SK-N-SH (cell line): ENCODE measurements at regions not wholly inside any gene's neighbourhood (a gene's known extent, or its start where the extent isn't known, plus 50 kb on each side); places are given as distances from the start of the nearest gene placed in this dataset.

ENCODE experiments used
- EP300 ChIP-seq, 2 experiments: IDR thresholded peaks; 2 replicates each; pipeline versions ENCODE4 v1.4.0 to v1.6.1; 2012; ENCODE audit warnings: borderline replicate concordance in 1 of 2, low read depth in 1 of 2, low read length in 1 of 2
- POLR2AphosphoS5 ChIP-seq: IDR thresholded peaks from 2 replicates; pipeline ENCODE4 v1.6.1; 2012; ENCODE audit warnings: low read depth, low read length
- SMC3 ChIP-seq: IDR thresholded peaks from 2 replicates; pipeline ENCODE4 v1.6.1; 2012; ENCODE audit warnings: low read depth, low read length, improper control_type of control experiment
- TF ChIP-seq, protein P1 (sequence below): fragments of 200-600 bp; sonication (generic); IDR thresholded peaks from 2 replicates; pipeline ENCODE4 v1.6.1; 2017; ENCODE audit warnings: antibody characterized with exemption, mild to moderate bottlenecking, moderate library complexity

DNA sequence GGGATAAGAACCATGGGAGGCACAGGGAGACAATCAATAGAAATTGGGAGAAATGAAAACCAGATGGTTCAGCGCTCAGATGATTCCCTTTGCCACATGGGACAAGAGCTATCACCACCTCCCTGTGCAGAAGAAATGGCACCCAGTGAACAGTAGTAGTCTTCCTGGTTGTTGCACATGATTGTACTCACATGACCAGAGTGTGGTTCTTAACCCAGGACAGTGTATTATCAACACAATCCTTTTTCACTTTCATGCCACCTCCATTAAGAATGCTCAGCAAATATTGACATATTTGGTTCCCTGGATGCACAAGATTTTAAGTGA, 149.0 kb upstream of the SH3BP4 start:
- TF ChIP-seq, protein P1, sequence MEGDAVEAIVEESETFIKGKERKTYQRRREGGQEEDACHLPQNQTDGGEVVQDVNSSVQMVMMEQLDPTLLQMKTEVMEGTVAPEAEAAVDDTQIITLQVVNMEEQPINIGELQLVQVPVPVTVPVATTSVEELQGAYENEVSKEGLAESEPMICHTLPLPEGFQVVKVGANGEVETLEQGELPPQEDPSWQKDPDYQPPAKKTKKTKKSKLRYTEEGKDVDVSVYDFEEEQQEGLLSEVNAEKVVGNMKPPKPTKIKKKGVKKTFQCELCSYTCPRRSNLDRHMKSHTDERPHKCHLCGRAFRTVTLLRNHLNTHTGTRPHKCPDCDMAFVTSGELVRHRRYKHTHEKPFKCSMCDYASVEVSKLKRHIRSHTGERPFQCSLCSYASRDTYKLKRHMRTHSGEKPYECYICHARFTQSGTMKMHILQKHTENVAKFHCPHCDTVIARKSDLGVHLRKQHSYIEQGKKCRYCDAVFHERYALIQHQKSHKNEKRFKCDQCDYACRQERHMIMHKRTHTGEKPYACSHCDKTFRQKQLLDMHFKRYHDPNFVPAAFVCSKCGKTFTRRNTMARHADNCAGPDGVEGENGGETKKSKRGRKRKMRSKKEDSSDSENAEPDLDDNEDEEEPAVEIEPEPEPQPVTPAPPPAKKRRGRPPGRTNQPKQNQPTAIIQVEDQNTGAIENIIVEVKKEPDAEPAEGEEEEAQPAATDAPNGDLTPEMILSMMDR = no peak
- TF ChIP-seq EP300 (IDR thresholded peaks at IDR 0.05; ENCODE audit: borderline replicate concordance in 1 of 2, low read depth in 1 of 2, low read length in 1 of 2) (no peak), POLR2AphosphoS5 (no peak), SMC3 (no peak)
